Fibroblast of lung (primary cell): ENCODE measurements at regions not wholly inside any gene's neighbourhood (a gene's known extent, or its start where the extent isn't known, plus 50 kb on each side); places are given as distances from the start of the nearest gene placed in this dataset.

Experiments used
- DNase-seq, 2 donors: peaks; one replicate each; pipeline versions ENCODE4 v3.0.0 to v3.0.0-alpha.2; 2010; ENCODE audit warnings: low read depth in 2 of 2
- H2AFZ ChIP-seq: 2 replicates; pipeline ENCODE4 v1.5.1; 2012; ENCODE audit warnings: low read length, control low read depth, inconsistent platforms
- H3K27ac ChIP-seq: 2 replicates; pipeline ENCODE4 v1.5.1; 2011; ENCODE audit warnings: low read length, control low read depth; ENCODE audit not compliant: insufficient read depth
- H3K27me3 ChIP-seq: 2 replicates; pipeline ENCODE4 v1.5.1; 2011; ENCODE audit warnings: mild to moderate bottlenecking, low read length; ENCODE audit not compliant: control insufficient read depth, insufficient read depth
- H3K36me3 ChIP-seq: 2 replicates; pipeline ENCODE4 v1.5.1; 2011; ENCODE audit warnings: low read length; ENCODE audit not compliant: control insufficient read depth, insufficient read depth
- H3K4me1 ChIP-seq: 2 replicates; pipeline ENCODE4 v1.5.1; 2011; ENCODE audit warnings: low read length; ENCODE audit not compliant: control insufficient read depth, insufficient read depth; ENCODE audit errors: extremely low read depth
- H3K4me2 ChIP-seq: 2 replicates; pipeline ENCODE4 v1.5.1; 2011; ENCODE audit warnings: low read length, control low read depth; ENCODE audit not compliant: insufficient read depth; ENCODE audit errors: extremely low read depth
- H3K4me3 ChIP-seq, 4 experiments: fragments of 200-600 bp in 1 of 4; sonication (generic) in 1 of 4; replicated peaks in 1 of 4; 2 replicates each; pipeline ENCODE4 v1.5.1; 2011 to 2016; ENCODE audit warnings: low read length in 4 of 4, low read depth in 3 of 4, mild to moderate bottlenecking in 3 of 4, control low read depth in 2 of 4, inconsistent platforms in 1 of 4, mixed read lengths in 1 of 4; ENCODE audit not compliant: insufficient read depth in 1 of 4; ENCODE audit errors: control extremely low read depth in 1 of 4
- H3K79me2 ChIP-seq: 2 replicates; pipeline ENCODE4 v1.5.1; 2012; ENCODE audit warnings: mild to moderate bottlenecking, low read length, inconsistent platforms; ENCODE audit not compliant: control insufficient read depth, insufficient read depth
- H3K9ac ChIP-seq: 2 replicates; pipeline ENCODE4 v1.5.1; 2011; ENCODE audit warnings: mild to moderate bottlenecking, low read length, control low read depth; ENCODE audit not compliant: insufficient read depth
- H3K9me3 ChIP-seq: 2 replicates; pipeline ENCODE4 v1.5.1; 2012; ENCODE audit warnings: low read depth, low read length; ENCODE audit not compliant: control insufficient read depth, insufficient read depth
- H4K20me1 ChIP-seq: 2 replicates; pipeline ENCODE4 v1.5.1; 2011; ENCODE audit warnings: low read length; ENCODE audit not compliant: control insufficient read depth, insufficient read depth; ENCODE audit errors: extremely low read depth
- EZH2 ChIP-seq: IDR thresholded peaks from 2 replicates; pipeline ENCODE4 v1.5.1; 2012; ENCODE audit warnings: low read length, control low read depth, mild to moderate bottlenecking; ENCODE audit errors: missing control alignments
- TF ChIP-seq, protein P1 (sequence below), 2 donors: IDR thresholded peaks in 1 of 2; conservative IDR thresholded peaks in 1 of 2; 1 replicate in 1 of 2; 2 replicates in 1 of 2; pipeline ENCODE4 v1.5.1; 2011 to 2012; ENCODE audit warnings: low read length in 2 of 2, control low read depth in 1 of 2, inconsistent platforms in 1 of 2, low read depth in 1 of 2, mild to moderate bottlenecking in 1 of 2

- no peaks in the 10 kb centered on the region for H3K36me3 ChIP-seq
- H3K79me2 ChIP-seq, result no peaks in the 10 kb centered on the region
- TF ChIP-seq, protein P1, sequence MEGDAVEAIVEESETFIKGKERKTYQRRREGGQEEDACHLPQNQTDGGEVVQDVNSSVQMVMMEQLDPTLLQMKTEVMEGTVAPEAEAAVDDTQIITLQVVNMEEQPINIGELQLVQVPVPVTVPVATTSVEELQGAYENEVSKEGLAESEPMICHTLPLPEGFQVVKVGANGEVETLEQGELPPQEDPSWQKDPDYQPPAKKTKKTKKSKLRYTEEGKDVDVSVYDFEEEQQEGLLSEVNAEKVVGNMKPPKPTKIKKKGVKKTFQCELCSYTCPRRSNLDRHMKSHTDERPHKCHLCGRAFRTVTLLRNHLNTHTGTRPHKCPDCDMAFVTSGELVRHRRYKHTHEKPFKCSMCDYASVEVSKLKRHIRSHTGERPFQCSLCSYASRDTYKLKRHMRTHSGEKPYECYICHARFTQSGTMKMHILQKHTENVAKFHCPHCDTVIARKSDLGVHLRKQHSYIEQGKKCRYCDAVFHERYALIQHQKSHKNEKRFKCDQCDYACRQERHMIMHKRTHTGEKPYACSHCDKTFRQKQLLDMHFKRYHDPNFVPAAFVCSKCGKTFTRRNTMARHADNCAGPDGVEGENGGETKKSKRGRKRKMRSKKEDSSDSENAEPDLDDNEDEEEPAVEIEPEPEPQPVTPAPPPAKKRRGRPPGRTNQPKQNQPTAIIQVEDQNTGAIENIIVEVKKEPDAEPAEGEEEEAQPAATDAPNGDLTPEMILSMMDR (conservative IDR thresholded peaks at IDR 0.05 in 1 of 2, IDR thresholded peaks at IDR 0.05 in 1 of 2; ENCODE audit: low read depth in 1 of 2, low read length in 2 of 2), result no peak
- TF ChIP-seq EZH2, result no peak
- no peak for DNase-seq
- H3K27me3 ChIP-seq, result peaks cover 3% of the 10 kb centered on the region
- H3K4me1 ChIP-seq, result no peaks in the 10 kb centered on the region
- H3K4me2 ChIP-seq, result no peak overlapping the region
- H3K9ac ChIP-seq, result no peak overlapping the region
- H2AFZ ChIP-seq, result no peak overlapping the region
- H4K20me1 ChIP-seq, result no peaks in the 10 kb centered on the region
- H3K4me3 ChIP-seq, result no peak overlapping the region
- H3K9me3 ChIP-seq, result no peaks in the 10 kb centered on the region
- H3K27ac ChIP-seq, result no peak overlapping the region
Measured at GRCh38 chr21:36641886-36642285, 57.0 kb upstream of the SIM2 start.

DNA sequence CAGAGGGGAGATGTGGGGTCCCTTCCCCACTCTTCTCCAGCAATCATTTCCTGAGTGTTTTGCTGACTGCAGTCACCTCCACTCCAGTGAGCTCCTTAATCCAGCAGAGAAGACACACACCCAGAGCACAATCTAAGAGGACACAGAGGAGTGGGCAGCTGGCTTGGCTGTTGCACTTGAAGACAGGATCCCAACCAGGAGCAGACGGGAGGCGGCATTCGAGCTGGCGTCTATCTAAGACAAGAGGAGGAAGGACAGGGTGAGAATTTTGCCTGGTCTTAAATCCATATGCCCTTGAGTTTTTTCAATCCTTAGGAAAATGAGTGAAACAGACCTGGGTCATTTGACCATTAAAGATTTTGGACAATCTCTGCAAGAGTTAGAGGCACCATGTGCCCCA, 56.1 kb upstream of the SIM2 start:
- Histone ChIP-seq H3K4me3 (no peak overlapping the region), H3K27ac (no peak overlapping the region), H4K20me1 (no peaks in the 10 kb centered on the region), H2AFZ (no peak overlapping the region), H3K9ac (no peak overlapping the region), H3K9me3 (no peaks in the 10 kb centered on the region), H3K4me2 (no peak overlapping the region), H3K27me3 (peaks cover 3% of the 10 kb centered on the region), H3K79me2 (no peaks in the 10 kb centered on the region), H3K36me3 (no peaks in the 10 kb centered on the region), H3K4me1 (no peaks in the 10 kb centered on the region)
- DNase-seq, result no peak
- TF ChIP-seq, protein P1 (conservative IDR thresholded peaks at IDR 0.05 in 1 of 2, IDR thresholded peaks at IDR 0.05 in 1 of 2; ENCODE audit: low read depth in 1 of 2, low read length in 2 of 2), result no peak
- no peak for TF ChIP-seq EZH2

GRCh38 chr21:36643374-36644250, 55.3 kb upstream of the SIM2 start:
- H3K27me3 ChIP-seq, result peaks cover 3% of the 10 kb centered on the region
- no peaks in the 10 kb centered on the region for H3K79me2 ChIP-seq
- TF ChIP-seq, protein P1 (conservative IDR thresholded peaks at IDR 0.05 in 1 of 2, IDR thresholded peaks at IDR 0.05 in 1 of 2; ENCODE audit: low read depth in 1 of 2, low read length in 2 of 2), result no peak
- no peak for TF ChIP-seq EZH2
- no peak overlapping the region for H3K27ac ChIP-seq
- no peak overlapping the region for H2AFZ ChIP-seq
- H3K4me2 ChIP-seq, result no peak overlapping the region
- DNase-seq, result no peak
- H3K4me1 ChIP-seq, result no peaks in the 10 kb centered on the region
- H3K4me3 ChIP-seq, result no peak overlapping the region
- H4K20me1 ChIP-seq, result no peaks in the 10 kb centered on the region
- H3K36me3 ChIP-seq, result no peaks in the 10 kb centered on the region
- no peak overlapping the region for H3K9ac ChIP-seq
- H3K9me3 ChIP-seq, result no peaks in the 10 kb centered on the region
